ENCODE measurements at regions not wholly inside any gene's neighbourhood (a gene's known extent, or its start where the extent isn't known, plus 50 kb on each side); places are given as distances from the start of the nearest gene placed in this dataset.
"Not testable (repeated sequence)": the region's sequence is repeated elsewhere in the genome, so short reads cannot be mapped to it uniquely, and the experiment has no call there.

GRCh38 chr1:149635290-149635899 lies 51.7 kb downstream of the PPIAL4C start:
- H3K9ac ChIP-seq; H3K79me2 ChIP-seq (ENCODE audit: insufficient read depth); H3K4me2 ChIP-seq; H3K36me3 ChIP-seq (replicated peaks in 1 of 2; ENCODE audit: control insufficient read depth in 1 of 2, insufficient read depth in 2 of 2, low read length in 1 of 2); H4K20me1 ChIP-seq (ENCODE audit: insufficient read depth); H3K27me3 ChIP-seq (ENCODE audit: insufficient read depth); DNase-seq; H3K4me1 ChIP-seq (ENCODE audit: control insufficient read depth in 1 of 2, insufficient read depth in 2 of 2, low read depth in 1 of 2, low read length in 1 of 2); H3K9me2 ChIP-seq; H3K4me3 ChIP-seq (ENCODE audit: low read depth in 2 of 2, low read length in 1 of 2); H3K27ac ChIP-seq (ENCODE audit: low read depth in 2 of 2, low read length in 1 of 2); H3F3A ChIP-seq (replicated peaks; ENCODE audit: insufficient read depth); CTCF ChIA-PET; POLR2A ChIA-PET; H3K9me3 ChIP-seq: not testable (repeated sequence)
- H2AFZ ChIP-seq (ENCODE audit: low read depth), result 0 out of 2 replicates have a peak overlapping the region, but pooled peaks have one; percentile 29
- 87% methylated on average over 5 of the region's 10 CpGs for WGBS (ENCODE audit: low lambda C conversion rate)

- H3F3A ChIP-seq (replicated peaks; ENCODE audit: insufficient read depth); H3K27me3 ChIP-seq (ENCODE audit: insufficient read depth); H3K9me2 ChIP-seq; CTCF ChIA-PET; POLR2A ChIA-PET; H3K4me1 ChIP-seq (ENCODE audit: control insufficient read depth in 1 of 2, insufficient read depth in 2 of 2, low read depth in 1 of 2, low read length in 1 of 2); H3K79me2 ChIP-seq (ENCODE audit: insufficient read depth); H3K36me3 ChIP-seq (replicated peaks in 1 of 2; ENCODE audit: control insufficient read depth in 1 of 2, insufficient read depth in 2 of 2, low read length in 1 of 2); H4K20me1 ChIP-seq (ENCODE audit: insufficient read depth); H3K9me3 ChIP-seq: not testable (repeated sequence)
- H3K27ac ChIP-seq (ENCODE audit: low read depth in 2 of 2, low read length in 1 of 2), result peak overlapping the region; percentile 61 to 91
- peak overlapping the region; percentile 52 to 59 for H3K4me3 ChIP-seq (ENCODE audit: low read depth in 2 of 2, low read length in 1 of 2)
- 0% methylated on average over 31 of the region's 41 CpGs for WGBS (ENCODE audit: low lambda C conversion rate)
- peak overlapping the region; percentile 78 for H3K9ac ChIP-seq
- peak overlapping the region; percentile 78; the same call in 1 of the 2 replicates for H2AFZ ChIP-seq (ENCODE audit: low read depth)
- DNase-seq, result peak; percentile 63
- H3K4me2 ChIP-seq, result peak overlapping the region; percentile 82
- 0 out of 2 replicates have a peak, but pooled peaks have one; percentile 26 for TF ChIP-seq RCOR1 (IDR thresholded peaks at IDR 0.05; ENCODE audit: low read length)
- TF ChIP-seq YY1 (IDR thresholded peaks at IDR 0.05; ENCODE audit: low read depth), result 0 out of 2 replicates have a peak, but pooled peaks have one; percentile 23
- peak; percentile 39; the same call in 1 of the 2 replicates for TF ChIP-seq PBX3 (IDR thresholded peaks at IDR 0.05)
- TF ChIP-seq CHD2 (IDR thresholded peaks at IDR 0.05; ENCODE audit: low read length, partially characterized antibody), result peak; percentile 59
- peak; percentile 39; the same call in 1 of the 2 replicates for TF ChIP-seq TEAD4 (IDR thresholded peaks at IDR 0.05; ENCODE audit: borderline replicate concordance, insufficient read depth)
- peak; percentile 61 for TF ChIP-seq TAF1 (IDR thresholded peaks at IDR 0.05; ENCODE audit: borderline replicate concordance, low read depth, low read length)
- peak; percentile 99 for TF ChIP-seq POLR2AphosphoS5 (IDR thresholded peaks at IDR 0.05; ENCODE audit: low read depth, low read length)
- TF ChIP-seq MXI1 (IDR thresholded peaks at IDR 0.05; ENCODE audit: low read depth, low read length), result peak; percentile 47; the same call in 1 of the 2 replicates
- peak; percentile 33 for TF ChIP-seq JUND (IDR thresholded peaks at IDR 0.05)
- peak; percentile 48; the same call in 1 of the 2 replicates for TF ChIP-seq ELF1 (IDR thresholded peaks at IDR 0.05)
- 0 out of 2 replicates have a peak, but pooled peaks have one; percentile 38 for TF ChIP-seq REST (IDR thresholded peaks at IDR 0.05; ENCODE audit: low read depth, low read length)
- peak; percentile 84; the same call in 1 of the 2 replicates for TF ChIP-seq ZBTB33 (IDR thresholded peaks at IDR 0.05; ENCODE audit: borderline replicate concordance, low read depth)
- TF ChIP-seq FOXM1 (IDR thresholded peaks at IDR 0.05; ENCODE audit: low read depth), result 0 out of 2 replicates have a peak, but pooled peaks have one; percentile 11
- TF ChIP-seq SIN3A (IDR thresholded peaks at IDR 0.05; ENCODE audit: borderline replicate concordance, low read depth, low read length), result peak; percentile 99
- peak; percentile 62 for TF ChIP-seq GABPA (IDR thresholded peaks at IDR 0.05; ENCODE audit: low read depth)
Observed at GRCh38 chr1:149636286-149637122, 52.9 kb downstream of the PPIAL4C start.

- H3F3A ChIP-seq (replicated peaks; ENCODE audit: insufficient read depth); H3K4me1 ChIP-seq (ENCODE audit: control insufficient read depth in 1 of 2, insufficient read depth in 2 of 2, low read depth in 1 of 2, low read length in 1 of 2); H3K79me2 ChIP-seq (ENCODE audit: insufficient read depth); H3K9me3 ChIP-seq; CTCF ChIA-PET; POLR2A ChIA-PET; H3K9me2 ChIP-seq; H3K27me3 ChIP-seq (ENCODE audit: insufficient read depth); H3K4me2 ChIP-seq; H3K4me3 ChIP-seq (ENCODE audit: low read depth in 2 of 2, low read length in 1 of 2); H4K20me1 ChIP-seq (ENCODE audit: insufficient read depth); H3K27ac ChIP-seq (ENCODE audit: low read depth in 2 of 2, low read length in 1 of 2); H3K36me3 ChIP-seq (replicated peaks in 1 of 2; ENCODE audit: control insufficient read depth in 1 of 2, insufficient read depth in 2 of 2, low read length in 1 of 2); H3K9ac ChIP-seq; DNase-seq; H2AFZ ChIP-seq (ENCODE audit: low read depth): not testable (repeated sequence)
- 96% methylated on average over 8 of the region's 8 CpGs for WGBS (ENCODE audit: low lambda C conversion rate)
Observed at GRCh38 chr1:149638481-149638880, 54.8 kb downstream of the PPIAL4C start.

Measured in SK-N-SH (cell line).